Rectal smooth muscle tissue (tissue), 1 donor: ENCODE measurements at regions not wholly inside any gene's neighbourhood (a gene's known extent, or its start where the extent isn't known, plus 50 kb on each side); places are given as distances from the start of the nearest gene placed in this dataset.

Source experiments
- H3K27ac ChIP-seq: one replicate; pipeline ENCODE4 v1.7.0; 2013; ENCODE audit warnings: low read depth, low read length, inconsistent platforms
- H3K27me3 ChIP-seq: one replicate; pipeline ENCODE4 v1.7.0; 2013; ENCODE audit warnings: low read length; ENCODE audit not compliant: control insufficient read depth, insufficient read depth
- H3K36me3 ChIP-seq: one replicate; pipeline ENCODE4 v1.7.0; 2013; ENCODE audit warnings: low read length; ENCODE audit not compliant: control insufficient read depth, insufficient read depth
- H3K4me1 ChIP-seq: one replicate; pipeline ENCODE4 v1.7.0; 2013; ENCODE audit warnings: low read length; ENCODE audit not compliant: control insufficient read depth, insufficient read depth
- H3K4me3 ChIP-seq: one replicate; pipeline ENCODE4 v1.7.0; 2013; ENCODE audit warnings: low read length
- H3K9ac ChIP-seq: one replicate; pipeline ENCODE4 v1.7.0; 2013; ENCODE audit warnings: low read length

DNA sequence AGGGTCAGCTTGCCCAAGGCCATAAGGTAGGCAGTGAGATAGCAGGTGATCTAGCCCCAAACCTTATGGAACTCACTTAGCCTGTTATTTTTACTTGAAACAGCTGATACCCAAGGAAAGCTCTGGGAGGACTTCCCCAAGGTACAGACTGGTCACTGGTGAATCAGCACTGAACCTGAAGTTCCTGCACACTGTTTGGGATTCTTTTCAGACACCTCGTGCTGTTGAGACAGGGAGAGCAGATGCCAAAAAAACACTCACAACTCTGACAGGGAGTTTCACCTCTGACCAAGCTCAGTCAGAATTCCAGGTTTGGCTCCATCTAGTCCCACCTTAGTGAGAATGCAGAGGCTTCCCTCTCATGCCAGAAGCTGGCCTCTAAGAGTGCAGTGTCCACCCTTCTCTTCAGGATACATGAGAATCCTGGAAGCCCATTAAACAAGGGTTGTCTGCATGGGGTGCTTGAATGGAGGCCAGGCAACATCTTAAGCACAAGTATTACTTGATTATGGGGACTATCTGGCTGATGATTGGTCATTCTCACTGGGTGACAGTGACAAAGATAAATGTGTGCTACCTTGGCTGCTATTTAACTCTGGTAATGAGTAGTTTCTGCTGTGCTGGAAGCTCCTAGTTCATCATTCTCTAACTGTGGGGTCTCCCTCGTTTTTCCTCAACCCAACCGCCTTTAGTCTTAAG, 122.8 kb upstream of the SLIT3 start:
- Histone ChIP-seq H3K4me3 (no peak overlapping the region), H3K36me3 (no peaks in the 10 kb centered on the region), H3K27me3 (no peaks in the 10 kb centered on the region), H3K27ac (no peak overlapping the region), H3K4me1 (peaks cover 2% of the 10 kb centered on the region), H3K9ac (no peak overlapping the region)

DNA sequence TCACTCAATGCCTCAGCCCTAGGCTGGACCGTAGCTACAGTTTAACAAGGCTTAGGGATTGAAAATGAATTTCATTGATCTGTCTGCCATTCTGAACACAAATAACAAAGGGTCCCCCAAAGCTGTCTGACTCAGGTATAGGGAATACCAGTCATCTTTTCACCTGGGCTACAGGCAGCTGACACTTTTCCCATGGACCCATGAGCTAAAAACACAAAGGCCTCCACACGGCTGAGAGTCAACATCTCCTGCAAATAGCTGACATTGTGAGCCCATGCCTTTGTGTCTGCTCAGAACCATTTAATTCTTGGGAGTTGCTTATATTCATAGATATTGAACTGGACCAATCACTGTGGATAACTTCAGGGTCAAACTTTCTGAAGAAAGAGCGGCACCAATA, 121.1 kb upstream of the SLIT3 start:
- H3K4me3 ChIP-seq, result no peak overlapping the region

DNA sequence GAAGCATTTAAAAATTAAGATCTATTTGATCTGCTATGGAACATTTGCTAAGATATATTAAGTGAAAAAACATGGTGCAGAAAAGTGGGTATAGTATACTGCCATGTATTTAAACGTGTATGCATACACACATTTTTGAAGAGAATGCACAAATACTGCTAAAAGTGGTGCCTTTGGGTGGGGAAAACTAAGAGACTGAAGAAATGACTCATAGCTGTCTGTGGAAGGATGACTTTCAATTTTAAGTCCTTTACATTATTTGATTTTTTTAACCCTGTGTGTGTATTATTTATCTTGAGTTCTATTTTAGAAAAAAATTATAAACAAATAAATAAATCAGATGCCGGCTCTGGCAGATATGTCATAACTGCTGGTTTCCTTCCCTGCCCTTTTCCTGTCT, 120.7 kb upstream of the SLIT3 start:
- Histone ChIP-seq H3K9ac (no peak overlapping the region), H3K4me3 (no peak overlapping the region)

More for the DNA sequence above, 121.1 kb upstream of the SLIT3 start:
- Histone ChIP-seq H3K9ac (no peak overlapping the region), H3K4me1 (peaks cover 2% of the 10 kb centered on the region), H3K27ac (no peak overlapping the region), H3K36me3 (no peaks in the 10 kb centered on the region), H3K27me3 (no peaks in the 10 kb centered on the region)

DNA sequence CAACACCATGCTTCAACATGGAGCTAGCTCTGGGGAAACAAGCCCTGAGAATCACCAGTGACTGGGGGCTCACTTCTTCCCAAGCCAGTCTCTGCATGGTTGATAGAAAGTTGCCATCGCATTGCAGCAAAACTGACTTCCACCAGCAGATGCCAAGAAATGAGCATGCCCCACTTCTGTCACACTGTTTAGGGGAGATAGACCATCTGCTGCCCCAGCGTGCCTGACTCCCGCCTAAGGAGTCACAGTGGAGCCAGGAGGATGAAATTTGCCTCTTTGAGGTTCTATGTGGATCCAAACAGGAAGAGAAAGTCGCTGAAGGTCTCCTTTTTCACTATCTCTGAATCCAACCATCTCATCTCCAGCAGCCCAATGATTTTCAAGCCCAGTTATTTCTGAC, 116.7 kb upstream of the SLIT3 start:
- H3K4me1 ChIP-seq, result no peaks in the 10 kb centered on the region
- H3K9ac ChIP-seq, result no peak overlapping the region
- no peaks in the 10 kb centered on the region for H3K36me3 ChIP-seq
- no peak overlapping the region for H3K27ac ChIP-seq
- no peak overlapping the region for H3K4me3 ChIP-seq
- no peaks in the 10 kb centered on the region for H3K27me3 ChIP-seq

More for the DNA sequence above, 120.7 kb upstream of the SLIT3 start:
- Histone ChIP-seq H3K27ac (no peak overlapping the region), H3K4me1 (peaks cover 2% of the 10 kb centered on the region), H3K27me3 (no peaks in the 10 kb centered on the region), H3K36me3 (no peaks in the 10 kb centered on the region)

DNA sequence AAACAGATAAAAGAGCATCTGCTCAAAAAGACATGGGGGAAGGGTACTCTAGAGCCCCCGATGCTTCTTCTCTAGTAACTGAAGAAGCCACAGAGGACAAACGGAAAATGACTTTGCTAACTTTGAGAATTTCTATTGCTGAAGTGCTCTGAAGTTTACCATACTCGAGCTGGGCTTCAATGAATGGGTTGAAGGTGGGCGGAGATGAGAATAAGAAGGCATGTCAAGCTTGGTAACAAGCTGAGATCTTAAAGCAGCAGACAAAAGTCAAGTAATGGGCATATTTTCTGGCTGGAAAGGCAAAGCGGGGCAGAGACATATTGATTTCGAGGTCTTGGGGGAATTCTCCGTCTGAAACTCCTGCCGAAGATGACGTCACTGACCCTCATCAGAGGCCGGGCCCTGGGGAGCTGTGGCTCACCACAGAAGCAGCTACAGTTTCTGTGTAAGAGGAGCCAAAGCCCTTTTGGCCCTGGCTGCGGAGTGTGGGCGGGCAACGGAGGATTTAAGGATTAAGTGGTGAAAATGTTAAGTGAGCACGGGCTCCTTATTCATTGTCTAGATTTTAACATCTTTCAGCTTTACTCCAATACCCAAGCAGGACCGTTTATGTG, 115.8 kb upstream of the SLIT3 start:
- Histone ChIP-seq H3K4me3 (no peak overlapping the region), H3K36me3 (no peaks in the 10 kb centered on the region), H3K9ac (no peak overlapping the region), H3K4me1 (no peaks in the 10 kb centered on the region), H3K27ac (no peak overlapping the region), H3K27me3 (no peaks in the 10 kb centered on the region)

DNA sequence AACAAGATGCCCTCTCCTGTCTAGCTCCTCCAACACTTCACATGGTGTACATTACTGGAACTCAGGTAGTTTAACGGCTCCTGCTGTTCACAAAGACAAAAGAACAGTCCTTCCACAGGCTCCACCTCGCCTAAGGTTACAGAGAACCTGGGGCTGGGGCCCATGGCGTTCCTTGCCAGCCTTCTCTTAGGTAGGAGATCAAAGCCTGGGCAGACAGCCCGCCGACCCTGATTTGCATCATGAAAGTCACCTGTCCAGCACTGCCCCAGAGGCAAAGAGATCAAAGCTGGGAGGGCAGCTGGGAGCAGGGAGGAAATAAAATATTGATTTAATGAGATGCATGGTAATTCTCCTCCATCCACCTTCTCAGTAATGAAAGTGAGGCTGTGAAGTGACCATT, 115.0 kb upstream of the SLIT3 start:
- Histone ChIP-seq H3K27ac (no peak overlapping the region), H3K36me3 (no peaks in the 10 kb centered on the region), H3K9ac (no peak overlapping the region), H3K4me1 (no peaks in the 10 kb centered on the region), H3K4me3 (no peak overlapping the region), H3K27me3 (no peaks in the 10 kb centered on the region)

DNA sequence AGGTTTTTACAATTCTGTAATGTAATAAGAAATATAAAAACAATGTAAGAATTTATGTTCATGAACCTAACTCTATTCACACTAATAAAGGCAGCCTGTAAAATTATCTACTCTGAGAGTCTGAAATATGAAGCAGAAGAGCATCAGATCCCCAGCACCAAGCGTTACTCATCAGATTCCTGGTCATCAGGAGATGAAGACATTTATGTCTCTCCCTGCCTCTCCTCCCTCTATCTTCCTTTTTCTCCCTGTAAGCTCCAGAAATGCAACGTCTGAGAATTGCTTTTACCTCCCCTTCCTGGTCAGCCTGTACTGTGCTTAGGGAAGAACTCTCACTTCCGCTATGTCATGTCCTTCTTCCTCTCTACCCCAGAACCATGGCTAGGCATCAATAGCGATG, 114.4 kb upstream of the SLIT3 start:
- H3K4me1 ChIP-seq, result no peaks in the 10 kb centered on the region
- no peaks in the 10 kb centered on the region for H3K27me3 ChIP-seq
- H3K27ac ChIP-seq, result no peak overlapping the region

DNA sequence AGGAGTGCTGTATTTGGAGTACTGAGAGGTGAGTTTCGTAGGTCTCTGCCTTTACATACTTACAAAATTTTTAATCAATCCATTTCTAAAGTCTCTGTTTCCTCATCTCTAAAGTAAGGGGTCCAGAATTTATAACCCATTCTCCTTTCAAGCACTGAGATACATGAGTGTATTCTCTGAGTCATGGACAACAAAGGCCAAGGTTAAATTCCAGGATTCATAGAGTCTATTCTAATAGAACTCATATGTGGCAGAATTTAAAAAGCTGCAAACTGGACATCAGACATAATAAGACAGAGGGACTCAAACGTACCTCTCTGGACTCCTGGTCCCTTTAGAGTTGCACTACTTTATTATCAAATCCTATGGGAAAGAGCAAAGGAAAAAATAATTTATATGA, 112.5 kb upstream of the SLIT3 start:
- no peak overlapping the region for H3K9ac ChIP-seq
- H3K4me1 ChIP-seq, result no peaks in the 10 kb centered on the region
- H3K36me3 ChIP-seq, result no peaks in the 10 kb centered on the region
- H3K27ac ChIP-seq, result no peak overlapping the region
- no peaks in the 10 kb centered on the region for H3K27me3 ChIP-seq
- no peak overlapping the region for H3K4me3 ChIP-seq

More for the DNA sequence above, 114.4 kb upstream of the SLIT3 start:
- H3K9ac ChIP-seq, result no peak overlapping the region
- no peaks in the 10 kb centered on the region for H3K36me3 ChIP-seq
- no peak overlapping the region for H3K4me3 ChIP-seq

DNA sequence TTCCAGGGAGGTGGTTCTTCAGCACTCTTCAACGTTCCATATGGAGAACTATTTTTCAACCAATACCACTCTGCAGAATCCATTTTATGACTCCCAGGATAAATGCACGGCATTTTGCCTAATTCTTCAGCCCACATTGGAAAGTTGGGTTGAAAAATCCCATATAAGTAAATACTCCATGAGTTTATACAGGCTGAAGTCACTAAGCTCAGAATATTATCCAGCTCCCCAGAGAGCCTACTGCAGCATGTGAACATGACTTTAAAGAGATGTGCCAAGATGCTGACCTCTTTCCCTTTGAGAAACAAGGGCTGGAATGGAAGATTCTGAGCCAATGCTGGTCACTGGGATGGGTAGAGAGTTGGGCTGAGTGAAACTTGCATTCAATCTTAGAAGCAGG, 111.9 kb upstream of the SLIT3 start:
- Histone ChIP-seq H3K27ac (no peak overlapping the region), H3K4me1 (no peaks in the 10 kb centered on the region), H3K9ac (no peak overlapping the region), H3K36me3 (no peaks in the 10 kb centered on the region), H3K27me3 (no peaks in the 10 kb centered on the region), H3K4me3 (no peak overlapping the region)

DNA sequence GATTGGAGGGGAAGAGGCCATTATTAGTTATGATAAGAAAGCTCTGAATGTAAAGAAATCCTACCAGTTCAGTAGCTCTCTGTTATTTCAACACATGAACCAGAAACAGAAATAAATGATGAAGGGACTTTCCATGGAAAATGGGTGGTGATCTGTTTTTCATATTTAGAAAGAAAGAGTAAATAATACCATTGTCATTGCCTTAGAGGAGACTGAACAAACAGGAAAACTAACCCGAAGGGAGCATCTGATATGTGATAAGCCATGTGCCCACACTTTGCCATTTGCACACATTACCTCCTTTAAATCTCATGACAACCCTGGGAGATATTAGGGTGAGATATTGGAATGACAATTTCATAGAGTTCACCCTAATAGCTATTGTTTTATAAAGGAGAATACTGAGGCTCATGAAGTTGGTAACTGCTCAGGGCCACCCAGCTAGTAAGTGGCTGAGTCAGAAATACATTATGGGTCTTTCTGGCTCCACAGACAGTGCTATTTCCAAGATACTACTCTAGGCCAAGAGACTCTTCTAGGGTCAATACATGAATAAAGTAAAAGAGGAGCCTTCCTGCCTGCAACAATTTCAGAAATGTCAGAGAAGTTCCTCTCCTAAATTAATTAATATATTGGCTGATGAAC, 111.0 kb upstream of the SLIT3 start:
- no peak overlapping the region for H3K27ac ChIP-seq
- H3K27me3 ChIP-seq, result no peaks in the 10 kb centered on the region
- H3K4me1 ChIP-seq, result no peaks in the 10 kb centered on the region
- H3K9ac ChIP-seq, result no peak overlapping the region
- no peak overlapping the region for H3K4me3 ChIP-seq
- H3K36me3 ChIP-seq, result no peaks in the 10 kb centered on the region

DNA sequence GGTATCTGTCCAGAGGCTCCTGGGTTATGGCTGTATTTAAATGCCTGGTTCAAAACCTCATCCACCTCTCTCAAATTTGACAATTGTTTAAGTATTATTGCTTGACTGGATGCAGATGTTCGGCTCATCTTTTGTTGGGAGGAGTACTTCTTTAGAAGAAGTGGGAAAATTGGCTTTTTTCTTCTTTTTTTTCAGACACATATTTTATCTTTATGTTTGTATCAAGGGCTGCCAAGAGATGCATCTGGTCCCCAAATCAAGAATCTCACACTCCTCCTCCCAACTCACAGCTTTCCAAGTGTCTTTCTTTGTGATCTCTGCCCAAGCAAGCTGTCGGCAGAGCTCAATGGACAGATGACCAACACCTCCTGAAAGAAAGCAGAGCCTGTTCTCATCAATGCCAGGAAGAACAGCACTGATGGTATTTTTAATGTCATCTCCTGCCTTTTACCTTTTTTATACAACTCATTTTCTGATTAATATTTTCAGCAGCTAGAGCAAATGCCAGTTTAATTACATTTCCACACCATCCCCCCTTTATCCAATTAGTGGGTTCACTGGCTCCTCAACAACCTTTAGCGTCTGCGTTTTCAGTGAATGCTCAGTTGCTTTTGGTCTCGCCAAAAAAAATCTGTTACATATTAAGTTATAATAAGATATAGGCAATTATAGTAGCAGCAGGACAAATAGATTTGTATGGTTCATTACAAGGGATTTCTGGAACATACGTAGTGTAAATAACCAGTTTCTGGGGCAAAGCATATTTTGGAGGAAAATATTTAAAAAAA, 110.3 kb upstream of the SLIT3 start:
- Histone ChIP-seq H3K27ac (no peak overlapping the region), H3K4me3 (no peak overlapping the region), H3K36me3 (no peaks in the 10 kb centered on the region), H3K9ac (no peak overlapping the region), H3K4me1 (no peaks in the 10 kb centered on the region), H3K27me3 (no peaks in the 10 kb centered on the region)

DNA sequence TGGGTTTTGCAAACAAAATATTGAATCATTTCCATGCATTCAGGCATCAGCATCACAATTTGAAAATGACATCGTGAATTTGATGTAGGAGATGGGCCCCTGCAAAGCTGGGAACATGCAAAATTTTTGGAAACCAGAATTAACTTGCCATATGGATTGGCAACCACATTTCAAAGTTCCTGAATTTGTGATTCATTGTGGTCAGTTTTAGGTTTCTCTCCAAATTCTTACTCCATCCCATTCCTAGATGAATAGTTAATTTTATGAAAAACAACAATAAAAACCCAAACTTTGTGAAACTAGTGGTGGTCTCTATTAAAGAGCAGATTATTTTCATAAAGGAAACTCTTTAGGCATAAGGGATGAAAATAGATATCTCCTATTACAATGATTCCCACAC, 107.8 kb upstream of the SLIT3 start:
- no peak overlapping the region for H3K4me3 ChIP-seq
- H3K27me3 ChIP-seq, result no peaks in the 10 kb centered on the region
- no peak overlapping the region for H3K9ac ChIP-seq
- no peak overlapping the region for H3K27ac ChIP-seq
- H3K4me1 ChIP-seq, result no peaks in the 10 kb centered on the region
- no peaks in the 10 kb centered on the region for H3K36me3 ChIP-seq
